Stomach (tissue), 8 donors: ENCODE measurements at regions not wholly inside any gene's neighbourhood (a gene's known extent, or its start where the extent isn't known, plus 50 kb on each side); places are given as distances from the start of the nearest gene placed in this dataset.

Experiments
- DNase-seq, 2 donors: peaks; one replicate each; pipeline versions ENCODE4 v3.0.0 to v3.0.0-alpha.2; 2013 to 2019
- H3K27ac ChIP-seq, 5 donors: fragments of 200-600 bp in 4 of 5; sonication (generic) in 4 of 5; one replicate each; pipeline ENCODE4 v1.5.1; 2013 to 2019; ENCODE audit warnings: mild to moderate bottlenecking in 1 of 5, moderate library complexity in 1 of 5
- H3K27me3 ChIP-seq, 3 donors: fragments of 200-600 bp; sonication (generic); one replicate each; pipeline ENCODE4 v1.5.1; 2017 to 2019; ENCODE audit warnings: mixed run types in 1 of 3
- H3K36me3 ChIP-seq, 4 donors: fragments of 200-600 bp; sonication (generic); 1 replicate in 3 of 4; 2 replicates in 1 of 4; pipeline ENCODE4 v1.5.1; 2016 to 2019
- H3K4me1 ChIP-seq, 4 donors: fragments of 200-600 bp; sonication (generic); one replicate each; pipeline ENCODE4 v1.5.1; 2016 to 2019
- H3K4me3 ChIP-seq, 4 donors: fragments of 200-600 bp; sonication (generic) in 3 of 4; one replicate each; pipeline ENCODE4 v1.5.1; 2016 to 2019; ENCODE audit warnings: mild to moderate bottlenecking in 1 of 4
- H3K9me3 ChIP-seq, 4 donors: fragments of 200-600 bp; sonication (generic); one replicate each; pipeline ENCODE4 v1.5.1; 2016 to 2019
- CTCF ChIP-seq, 7 experiments: fragments of 450-650 bp in 4 of 7; fragments of 200-600 bp in 3 of 7; sonication (generic) in 3 of 7; IDR thresholded peaks; one replicate each; pipeline ENCODE4 v1.5.1; 2016 to 2019; ENCODE audit warnings: antibody characterized with exemption in 7 of 7, control low read depth in 2 of 7, mild to moderate bottlenecking in 1 of 7
- EP300 ChIP-seq: sonication (generic); formaldehyde crosslinking; IDR thresholded peaks from one replicate; pipeline ENCODE4 v1.6.1; 2017; ENCODE audit warnings: antibody characterized with exemption
- POLR2A ChIP-seq, 4 donors: fragments of 450-650 bp; IDR thresholded peaks; one replicate each; pipeline ENCODE4 v1.6.1; 2016; ENCODE audit warnings: antibody characterized with exemption in 4 of 4, control low read depth in 2 of 4, mild to moderate bottlenecking in 1 of 4, moderate library complexity in 1 of 4
- POLR2AphosphoS5 ChIP-seq, 3 donors: sonication (generic); formaldehyde crosslinking; IDR thresholded peaks; one replicate each; pipeline ENCODE4 v1.6.1; 2016; ENCODE audit warnings: antibody characterized with exemption in 3 of 3
- WGBS, 5 donors: extraction: QIAGEN DNeasy Blood & Tissue Kit in 3 of 5; methylation state at CpG; one replicate each; pipeline versions ENCODE4 v1.1.5 to v1.1.7; 2013 to 2018; 5-methylcytosine and 5-hydroxymethylcytosine counted together
- intact Hi-C: fragments of 100-400 bp; cut with DNase I; formaldehyde crosslinking; loops from one replicate; pipeline ENCODE4 v1.15.1; 2023; ENCODE audit warnings: low total_unique reads
- donor health status: healthy with polysubstance abuse.
- donor health status: Bipolar disorder and iron deficiency.
- donor health status: healthy.

GRCh38 chr6:160851031-160851430 lies 140.5 kb upstream of the MAP3K4 start:
- no peak for DNase-seq
- Histone ChIP-seq H3K36me3 (no peaks in the 10 kb centered on the region), H3K4me3 (no peak overlapping the region), H3K27ac (no peak overlapping the region), H3K4me1 (no peaks in the 10 kb centered on the region), H3K9me3 (no peaks in the 10 kb centered on the region), H3K27me3 (no peaks in the 10 kb centered on the region)
- TF ChIP-seq POLR2AphosphoS5 (IDR thresholded peaks at IDR 0.05) (no peak), EP300 (no peak), CTCF (IDR thresholded peaks at IDR 0.05) (no peak), POLR2A (IDR thresholded peaks at IDR 0.05) (no peak)
- intact Hi-C loops: no loop called here
- WGBS, 5 donors: 80 to 87% (median 82%) methylated on average over 5 of the region's 5 CpGs

DNA sequence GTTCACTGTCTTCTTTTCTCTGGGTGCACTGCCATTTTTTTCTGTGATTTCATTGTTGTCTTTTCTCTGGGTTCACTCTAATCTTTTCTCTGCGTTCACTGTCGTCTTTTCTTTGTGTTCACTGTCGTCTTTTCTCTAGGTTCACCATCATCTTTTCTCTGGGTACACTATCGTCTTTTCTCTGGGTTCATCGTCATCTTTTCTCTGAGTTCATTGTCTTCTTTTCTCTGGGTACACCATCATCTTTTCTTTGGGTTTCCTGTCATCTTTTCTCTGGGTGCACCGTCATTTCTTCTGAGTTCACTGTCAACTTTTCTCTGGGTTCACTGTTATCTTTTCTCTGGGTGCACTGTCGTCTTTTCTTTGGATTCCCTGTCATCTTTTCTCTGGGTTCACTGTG lies 137.6 kb upstream of the MAP3K4 start:
- Histone ChIP-seq H3K9me3 (no peaks in the 10 kb centered on the region), H3K27me3 (no peaks in the 10 kb centered on the region), H3K27ac (no peak overlapping the region), H3K36me3 (no peaks in the 10 kb centered on the region), H3K4me3 (no peak overlapping the region), H3K4me1 (no peaks in the 10 kb centered on the region)
- WGBS, 5 donors: 80 to 88% (median 84%) methylated on average over 7 of the region's 7 CpGs
- TF ChIP-seq POLR2AphosphoS5 (IDR thresholded peaks at IDR 0.05) (no peak), POLR2A (IDR thresholded peaks at IDR 0.05) (no peak), EP300 (no peak), CTCF (IDR thresholded peaks at IDR 0.05) (no peak)
- intact Hi-C loops: no loop called here
- DNase-seq: no peak

- no peak overlapping the region for H3K27ac ChIP-seq
- H3K36me3 ChIP-seq: no peaks in the 10 kb centered on the region
- intact Hi-C loops: no loop called here
- no peak for DNase-seq
- TF ChIP-seq POLR2A (IDR thresholded peaks at IDR 0.05) (no peak), CTCF (IDR thresholded peaks at IDR 0.05) (no peak), EP300 (no peak), POLR2AphosphoS5 (IDR thresholded peaks at IDR 0.05) (no peak)
- H3K9me3 ChIP-seq: no peaks in the 10 kb centered on the region
- H3K4me3 ChIP-seq: no peak overlapping the region
- no peaks in the 10 kb centered on the region for H3K27me3 ChIP-seq
- H3K4me1 ChIP-seq: no peaks in the 10 kb centered on the region
- 87 to 92% (median 89%) methylated on average over 3 of the region's 3 CpGs for WGBS, 5 donors
Measured at GRCh38 chr6:160858886-160859285, 132.7 kb upstream of the MAP3K4 start.

DNA sequence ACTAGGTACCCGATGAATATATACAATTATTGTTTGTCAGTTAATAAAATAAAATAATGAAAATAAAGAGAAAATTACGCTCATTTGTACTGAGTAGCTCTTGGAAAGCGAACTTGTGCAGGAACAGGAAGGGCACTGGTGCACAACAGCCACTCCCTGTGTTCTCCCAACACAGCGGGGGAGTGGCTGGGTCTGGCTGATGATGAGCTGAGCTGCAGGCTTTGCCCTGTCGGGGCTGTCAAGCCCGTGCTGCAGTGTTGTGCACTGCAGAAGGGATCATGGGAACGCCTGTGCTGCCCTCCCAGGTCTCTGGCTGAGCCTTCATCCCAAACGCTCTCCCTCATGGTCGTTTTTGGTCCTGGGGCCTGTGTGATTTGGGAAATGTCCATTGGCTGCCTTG lies 131.7 kb upstream of the MAP3K4 start:
- intact Hi-C loops: no loop called here
- H3K9me3 ChIP-seq: no peaks in the 10 kb centered on the region
- 68 to 76% (median 75%) methylated on average over 9 of the region's 9 CpGs for WGBS, 5 donors

DNA sequence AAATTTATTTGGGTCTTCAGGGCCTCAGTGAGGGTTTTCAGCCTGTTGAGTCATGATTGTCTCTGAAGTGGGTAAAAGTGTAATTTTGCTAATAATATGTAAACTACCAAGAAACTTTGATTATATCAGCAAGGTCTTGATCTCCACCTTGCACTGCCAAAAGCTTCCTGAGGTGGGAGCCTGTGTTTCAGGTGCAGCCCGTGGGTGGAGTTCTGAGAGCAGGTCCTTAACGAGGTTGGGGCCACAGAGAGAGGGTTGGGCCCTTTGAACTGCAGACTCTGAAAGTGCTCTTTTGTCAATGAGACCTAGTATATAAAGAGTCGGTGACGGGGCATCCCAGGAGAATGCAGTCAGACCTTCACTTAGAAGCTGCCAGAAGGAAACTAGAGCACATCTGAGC lies 129.7 kb upstream of the MAP3K4 start:
- no peak overlapping the region for H3K27ac ChIP-seq
- 10 to 62% (median 29%) methylated on average over 3 to 4 of the region's 4 CpGs for WGBS, 5 donors
- H3K4me3 ChIP-seq: no peak overlapping the region
- TF ChIP-seq EP300 (no peak), POLR2A (IDR thresholded peaks at IDR 0.05) (no peak), POLR2AphosphoS5 (IDR thresholded peaks at IDR 0.05) (no peak)
- no peak for DNase-seq
- intact Hi-C loops: no loop called here
- peaks cover 0 to 5% (median 0%) of the 10 kb centered on the region in 4 donors for H3K9me3 ChIP-seq
- no peaks in the 10 kb centered on the region for H3K36me3 ChIP-seq
- no peaks in the 10 kb centered on the region for H3K27me3 ChIP-seq
- H3K4me1 ChIP-seq: no peaks in the 10 kb centered on the region

More for the DNA sequence above, 131.7 kb upstream of the MAP3K4 start:
- no peaks in the 10 kb centered on the region for H3K27me3 ChIP-seq
- TF ChIP-seq POLR2AphosphoS5 (IDR thresholded peaks at IDR 0.05) (no peak), EP300 (no peak)
- no peaks in the 10 kb centered on the region for H3K4me1 ChIP-seq
- H3K27ac ChIP-seq: no peak overlapping the region
- H3K36me3 ChIP-seq: no peaks in the 10 kb centered on the region
- no peak for DNase-seq
- H3K4me3 ChIP-seq: no peak overlapping the region
